OCI-LY7 (cell line): ENCODE measurements at regions not wholly inside any gene's neighbourhood (a gene's known extent, or its start where the extent isn't known, plus 50 kb on each side); places are given as distances from the start of the nearest gene placed in this dataset.

Source experiments
- BruUV-seq: library from RNA; stranded (reverse); fragments of 400-500 nt; replicated peaks from 2 replicates; lab custom pipeline; 2021; lab: Mats Ljungman, UMichigan
- CTCF ChIA-PET: fragments of 300-600 bp; sonication (Branson Sonifier 250); formaldehyde crosslinking; loops from one replicate; lab custom pipeline; 2022; ENCODE audit warnings: antibody characterized with exemption; ENCODE audit not compliant: unreplicated experiment; lab: Charles Lee
- POLR2A ChIA-PET: fragments of 300-600 bp; sonication (Branson Sonifier 250); formaldehyde crosslinking; loops from one replicate; lab custom pipeline; 2022; ENCODE audit warnings: antibody characterized with exemption; lab: Charles Lee
- DNase-seq: peaks from one replicate; pipeline ENCODE4 v3.0.0-alpha.2; 2015; ENCODE audit warnings: low spot score
- H2AFZ ChIP-seq: fragments of 200-600 bp; sonication (generic), shearing (Covaris generic); 2 replicates; pipeline ENCODE4 v1.6.1; 2014; ENCODE audit warnings: mild to moderate bottlenecking, antibody characterized with exemption, low read length, moderate library complexity
- H3K27ac ChIP-seq: fragments of 200-600 bp; sonication (generic); 2 replicates; pipeline ENCODE4 v1.5.1; 2014; ENCODE audit warnings: mixed run types, low read depth, mild to moderate bottlenecking, moderate library complexity, low read length, inconsistent platforms; ENCODE audit not compliant: poor library complexity, severe bottlenecking
- H3K36me3 ChIP-seq: fragments of 200-600 bp; sonication (generic); 2 replicates; pipeline ENCODE4 v1.6.1; 2014; ENCODE audit warnings: mild to moderate bottlenecking, antibody characterized with exemption, low read length, moderate library complexity, mixed read lengths; ENCODE audit not compliant: insufficient read depth
- H3K4me1 ChIP-seq: fragments of 200-600 bp; sonication (generic); 2 replicates; pipeline ENCODE4 v1.5.1; 2014; ENCODE audit warnings: mild to moderate bottlenecking, low read length; ENCODE audit not compliant: insufficient read depth, poor library complexity, severe bottlenecking
- H3K4me2 ChIP-seq: fragments of 200-600 bp; sonication (generic); 2 replicates; pipeline ENCODE4 v1.6.1; 2014; ENCODE audit warnings: mild to moderate bottlenecking, low read length
- H3K4me3 ChIP-seq: fragments of 200-600 bp; sonication (generic); 2 replicates; pipeline ENCODE4 v1.5.1; 2014; ENCODE audit warnings: mild to moderate bottlenecking, low read depth, low read length; ENCODE audit not compliant: poor library complexity, severe bottlenecking
- H3K79me2 ChIP-seq: fragments of 200-600 bp; sonication (generic); 2 replicates; pipeline ENCODE4 v1.6.1; 2016; ENCODE audit warnings: low read depth, mild to moderate bottlenecking, low read length, moderate library complexity, mixed read lengths; ENCODE audit not compliant: insufficient read depth
- H3K9me2 ChIP-seq: fragments of 200-600 bp; sonication (generic); 2 replicates; pipeline ENCODE4 v1.6.1; 2016; ENCODE audit warnings: mild to moderate bottlenecking, low read length, mixed read lengths; ENCODE audit not compliant: insufficient read depth
- H3K9me3 ChIP-seq: fragments of 200-600 bp; sonication (generic); 2 replicates; pipeline ENCODE4 v1.6.1; 2014; ENCODE audit warnings: mild to moderate bottlenecking, mixed run types, low read length, mixed read lengths
- H4K20me1 ChIP-seq: fragments of 200-600 bp; sonication (generic); 2 replicates; pipeline ENCODE4 v1.6.1; 2014; ENCODE audit warnings: mild to moderate bottlenecking, antibody characterized with exemption, low read length, moderate library complexity, mixed read lengths; ENCODE audit not compliant: insufficient read depth
- EZH2phosphoT487 ChIP-seq: fragments of 200-600 bp; sonication (generic); IDR thresholded peaks from 2 replicates; pipeline ENCODE4 v1.6.1; 2018; ENCODE audit warnings: low read depth, borderline replicate concordance, mild to moderate bottlenecking, mixed run types, antibody characterized with exemption, low read length, moderate library complexity, mixed read lengths
- intact Hi-C: fragments of 100-400 bp; cut with micrococcal nuclease; formaldehyde crosslinking; loops from one replicate; pipeline ENCODE4 v1.10.0; 2022; ENCODE audit not compliant: unreplicated experiment
- TF ChIP-seq, protein P1 (sequence below): fragments of 200-600 bp; sonication (generic); conservative IDR thresholded peaks from 2 replicates; pipeline ENCODE4 v1.5.1; 2014; ENCODE audit warnings: mild to moderate bottlenecking, antibody characterized with exemption, low read length, moderate library complexity, mixed read lengths

DNA sequence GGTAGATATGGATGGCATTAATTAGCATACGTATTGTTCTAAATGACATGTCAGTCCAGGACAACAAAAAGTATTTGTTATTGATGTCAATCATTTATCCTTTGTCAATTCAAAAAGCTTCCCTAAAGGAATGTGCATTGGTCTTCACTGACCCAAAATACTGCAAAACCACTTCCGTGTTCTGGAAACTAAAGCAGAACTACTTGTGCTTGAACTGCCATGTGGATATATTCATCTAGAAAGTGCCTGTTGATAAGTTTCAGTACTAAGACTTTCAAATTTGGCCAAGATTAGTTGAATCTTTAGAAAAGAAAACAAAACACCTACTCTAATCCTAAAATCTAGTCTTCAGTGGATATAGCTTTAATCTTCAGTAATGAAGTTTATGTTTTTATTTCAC, 242.1 kb upstream of the PPP1R3A start:
- Histone ChIP-seq H3K9me2 (no peaks in the 10 kb centered on the region), H3K4me3 (no peak overlapping the region), H3K4me1 (no peaks in the 10 kb centered on the region), H3K9me3 (no peaks in the 10 kb centered on the region), H2AFZ (no peak overlapping the region), H3K79me2 (no peaks in the 10 kb centered on the region), H3K36me3 (no peaks in the 10 kb centered on the region), H3K4me2 (no peak overlapping the region), H3K27ac (no peak overlapping the region), H4K20me1 (no peaks in the 10 kb centered on the region)
- BruUV-seq = no TSS peak
- POLR2A ChIA-PET = interaction anchor here (1.2 kb wide), 1 partner anchor 12 kb away, joined by 5 read pairs; no protein-coding TSS in a partner anchor
- no peak for DNase-seq
- intact Hi-C loops = no loop called here
- TF ChIP-seq EZH2phosphoT487 = no peak
- TF ChIP-seq, protein P1, sequence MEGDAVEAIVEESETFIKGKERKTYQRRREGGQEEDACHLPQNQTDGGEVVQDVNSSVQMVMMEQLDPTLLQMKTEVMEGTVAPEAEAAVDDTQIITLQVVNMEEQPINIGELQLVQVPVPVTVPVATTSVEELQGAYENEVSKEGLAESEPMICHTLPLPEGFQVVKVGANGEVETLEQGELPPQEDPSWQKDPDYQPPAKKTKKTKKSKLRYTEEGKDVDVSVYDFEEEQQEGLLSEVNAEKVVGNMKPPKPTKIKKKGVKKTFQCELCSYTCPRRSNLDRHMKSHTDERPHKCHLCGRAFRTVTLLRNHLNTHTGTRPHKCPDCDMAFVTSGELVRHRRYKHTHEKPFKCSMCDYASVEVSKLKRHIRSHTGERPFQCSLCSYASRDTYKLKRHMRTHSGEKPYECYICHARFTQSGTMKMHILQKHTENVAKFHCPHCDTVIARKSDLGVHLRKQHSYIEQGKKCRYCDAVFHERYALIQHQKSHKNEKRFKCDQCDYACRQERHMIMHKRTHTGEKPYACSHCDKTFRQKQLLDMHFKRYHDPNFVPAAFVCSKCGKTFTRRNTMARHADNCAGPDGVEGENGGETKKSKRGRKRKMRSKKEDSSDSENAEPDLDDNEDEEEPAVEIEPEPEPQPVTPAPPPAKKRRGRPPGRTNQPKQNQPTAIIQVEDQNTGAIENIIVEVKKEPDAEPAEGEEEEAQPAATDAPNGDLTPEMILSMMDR = no peak
- CTCF ChIA-PET = no interaction called here

DNA sequence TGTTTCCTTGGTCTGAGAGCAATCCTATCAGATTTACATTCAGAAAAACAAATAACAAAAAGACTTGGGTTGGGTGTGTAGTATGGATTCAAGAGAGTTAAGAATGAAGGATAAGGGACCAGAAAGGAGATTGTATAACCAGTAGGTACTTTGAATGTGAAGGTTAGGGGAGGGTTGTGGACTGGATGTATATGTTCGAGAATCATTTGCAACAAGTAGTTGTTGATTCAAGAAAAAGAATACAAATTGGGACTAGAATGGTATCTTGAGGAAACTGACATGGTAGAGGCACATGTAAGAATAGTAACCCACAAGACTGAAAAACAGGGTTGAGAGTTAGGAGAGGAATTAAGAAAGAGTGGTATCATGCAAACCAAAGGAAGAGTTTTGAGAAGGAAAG, 240.0 kb upstream of the PPP1R3A start:
- CTCF ChIA-PET = no interaction called here
- POLR2A ChIA-PET = no interaction called here
- TF ChIP-seq, protein P1 = no peak
- H3K4me1 ChIP-seq = no peaks in the 10 kb centered on the region
- no peaks in the 10 kb centered on the region for H3K79me2 ChIP-seq
- no peak overlapping the region for H3K27ac ChIP-seq
- H3K4me3 ChIP-seq = no peak overlapping the region
- no peak for DNase-seq
- no peak overlapping the region for H3K4me2 ChIP-seq
- H4K20me1 ChIP-seq = no peaks in the 10 kb centered on the region
- intact Hi-C loops = no loop called here
- H3K9me2 ChIP-seq = no peaks in the 10 kb centered on the region
- no peak overlapping the region for H2AFZ ChIP-seq
- H3K9me3 ChIP-seq = no peaks in the 10 kb centered on the region
- H3K36me3 ChIP-seq = no peaks in the 10 kb centered on the region
- BruUV-seq = no TSS peak

DNA sequence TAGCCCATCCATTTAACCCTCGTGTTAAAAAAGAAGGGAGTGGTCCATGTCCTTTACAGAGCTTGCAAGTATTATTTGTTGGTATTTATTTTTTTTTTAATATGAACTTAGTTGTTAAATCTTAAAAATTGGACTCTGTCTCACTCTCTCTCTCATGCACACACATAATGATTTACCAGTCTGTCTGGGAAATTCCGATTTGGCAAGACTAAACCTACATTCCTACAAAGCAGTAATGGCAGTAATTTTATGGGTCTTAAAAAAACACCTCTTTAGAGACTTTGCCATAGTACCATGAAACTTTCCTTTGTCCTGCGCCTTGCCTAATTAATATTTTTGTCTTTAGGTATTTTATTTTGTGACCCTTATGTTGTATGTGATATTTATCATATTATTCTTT, 239.5 kb upstream of the PPP1R3A start:
- Histone ChIP-seq H2AFZ (no peak overlapping the region), H3K27ac (no peak overlapping the region), H3K9me2 (no peaks in the 10 kb centered on the region), H3K9me3 (no peaks in the 10 kb centered on the region), H4K20me1 (no peaks in the 10 kb centered on the region), H3K79me2 (no peaks in the 10 kb centered on the region), H3K4me2 (no peak overlapping the region), H3K4me3 (no peak overlapping the region), H3K4me1 (no peaks in the 10 kb centered on the region), H3K36me3 (no peaks in the 10 kb centered on the region)
- TF ChIP-seq, protein P1 = no peak
- TF ChIP-seq EZH2phosphoT487 = no peak
- POLR2A ChIA-PET = no interaction called here
- no peak for DNase-seq
- BruUV-seq = no TSS peak
- intact Hi-C loops = no loop called here
- CTCF ChIA-PET = no interaction called here
